Adrenal gland (tissue), 9 donors: ENCODE measurements at regions not wholly inside any gene's neighbourhood (a gene's known extent, or its start where the extent isn't known, plus 50 kb on each side); places are given as distances from the start of the nearest gene placed in this dataset.

Experiments used
- DNase-seq, 7 donors: peaks; one replicate each; pipeline ENCODE4 v3.0.0-alpha.2; 2019 to 2020
- H3K27ac ChIP-seq, 5 donors: fragments of 200-600 bp; sonication (generic) in 4 of 5; 1 replicate in 3 of 5; 2 replicates in 2 of 5; pipeline versions ENCODE4 v1.5.1 to v1.8.0; 2016 to 2020; ENCODE audit warnings: mild to moderate bottlenecking in 1 of 5
- H3K27me3 ChIP-seq: fragments of 200-600 bp; 2 replicates; pipeline ENCODE4 v1.8.0; 2021
- H3K36me3 ChIP-seq, 2 donors: fragments of 200-600 bp; replicated peaks in 1 of 2; 1 replicate in 1 of 2; 2 replicates in 1 of 2; pipeline versions ENCODE4 v1.5.1 to v1.8.0; 2018 to 2022
- H3K4me1 ChIP-seq, 2 donors: fragments of 200-600 bp; replicated peaks in 1 of 2; 1 replicate in 1 of 2; 2 replicates in 1 of 2; pipeline versions ENCODE4 v1.5.1 to v1.8.0; 2018 to 2021
- H3K4me3 ChIP-seq, 4 donors: fragments of 200-600 bp; sonication (generic) in 3 of 4; one replicate each; pipeline ENCODE4 v1.5.1; 2016 to 2018
- H3K9me3 ChIP-seq, 3 donors: fragments of 200-600 bp; sonication (generic) in 1 of 3; replicated peaks in 1 of 3; 1 replicate in 2 of 3; 2 replicates in 1 of 3; pipeline versions ENCODE4 v1.5.1 to v1.8.0; 2016 to 2021
- CTCF ChIP-seq, 6 experiments: fragments of 450-650 bp in 4 of 6; fragments of 200-600 bp in 2 of 6; sonication (generic) in 1 of 6; IDR thresholded peaks; 1 replicate in 5 of 6; 2 replicates in 1 of 6; pipeline versions ENCODE4 v1.5.1 to v1.8.0; 2016 to 2021; ENCODE audit warnings: antibody characterized with exemption in 6 of 6, mild to moderate bottlenecking in 2 of 6, moderate library complexity in 1 of 6
- POLR2A ChIP-seq, 2 donors: fragments of 450-650 bp; IDR thresholded peaks; one replicate each; pipeline ENCODE4 v1.6.1; 2017; ENCODE audit warnings: antibody characterized with exemption in 2 of 2, mild to moderate bottlenecking in 2 of 2, moderate library complexity in 1 of 2
- WGBS, 4 donors: extraction: QIAGEN DNeasy Blood & Tissue Kit in 2 of 4; methylation state at CpG; one replicate each; pipeline versions ENCODE4 v1.1.5 to v1.1.7; 2013 to 2017; 5-methylcytosine and 5-hydroxymethylcytosine counted together
- intact Hi-C, 2 donors: fragments of 100-400 bp; cut with DNase I; formaldehyde crosslinking; loops; one replicate each; pipeline versions ENCODE4 v1.14.1 to v1.15.0; 2022 to 2023
- donor health status: healthy with polysubstance abuse.
- donor health status: Bipolar disorder and iron deficiency.
- donor health status: DM: yes; HTN: yes; CAD: no.
- donor health status: DM: no; HTN: no; CAD: no.
- donor health status: DM: no; HTN: no; CAD: no.

DNA sequence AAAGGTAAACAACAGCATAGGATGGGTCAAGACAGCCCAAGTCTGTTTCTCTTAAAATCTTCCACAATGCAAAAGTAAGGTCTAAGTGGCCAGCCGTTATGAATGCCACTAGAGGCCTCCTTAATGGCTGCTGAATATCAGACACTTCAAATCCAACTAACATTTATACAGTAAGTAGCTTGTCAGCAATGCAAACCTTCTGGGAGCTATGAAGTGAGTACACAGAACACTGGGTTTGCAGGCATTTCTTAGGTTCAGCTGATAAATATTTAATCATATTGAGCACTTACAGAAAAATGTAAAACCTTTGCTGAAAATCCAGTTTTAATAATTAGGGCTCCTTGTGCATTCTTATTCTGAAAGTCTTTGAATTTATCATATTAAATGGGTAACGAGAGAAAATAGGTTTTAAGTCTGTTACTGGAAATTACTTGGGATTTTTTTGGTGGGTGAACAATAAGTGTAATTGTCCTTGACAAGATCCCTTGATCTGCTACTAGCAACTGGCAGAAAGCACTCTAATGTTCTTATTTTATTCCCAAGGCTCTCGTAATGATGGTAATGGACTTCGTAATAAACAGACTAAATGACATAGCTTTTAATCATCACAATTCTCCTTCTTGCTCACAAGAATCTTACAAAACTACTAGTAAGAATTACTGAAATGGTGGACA lies 141.7 kb upstream of the GPR149 start:
- H3K4me3 ChIP-seq = no peak overlapping the region
- intact Hi-C loops = no loop called here
- no peak overlapping the region for H3K27ac ChIP-seq
- no peaks in the 10 kb centered on the region for H3K27me3 ChIP-seq
- no peaks in the 10 kb centered on the region for H3K4me1 ChIP-seq
- DNase-seq = no peak
- H3K36me3 ChIP-seq = no peaks in the 10 kb centered on the region
- 61 to 65% (median 64%) methylated on average over 4 of the region's 4 CpGs for WGBS, 4 donors
- H3K9me3 ChIP-seq = no peaks in the 10 kb centered on the region
- TF ChIP-seq POLR2A (IDR thresholded peaks at IDR 0.05) (no peak), CTCF (IDR thresholded peaks at IDR 0.05) (no peak)

- DNase-seq = no peak
- no peak overlapping the region for H3K4me3 ChIP-seq
- no peaks in the 10 kb centered on the region for H3K4me1 ChIP-seq
- no peak overlapping the region for H3K27ac ChIP-seq
- TF ChIP-seq CTCF (IDR thresholded peaks at IDR 0.05) (no peak), POLR2A (IDR thresholded peaks at IDR 0.05) (no peak)
- intact Hi-C loops = no loop called here
- no peaks in the 10 kb centered on the region for H3K36me3 ChIP-seq
- WGBS, 4 donors = 68 to 77% (median 71%) methylated on average over 3 of the region's 3 CpGs
- H3K9me3 ChIP-seq = no peaks in the 10 kb centered on the region
- no peaks in the 10 kb centered on the region for H3K27me3 ChIP-seq
Measured at GRCh38 chr3:154568064-154568463, 138.1 kb upstream of the GPR149 start.

GRCh38 chr3:154559623-154560022 lies 129.6 kb upstream of the GPR149 start:
- H3K4me3 ChIP-seq = no peak overlapping the region
- H3K9me3 ChIP-seq = no peaks in the 10 kb centered on the region
- intact Hi-C loops = no loop called here
- 64 to 69% (median 68%) methylated on average over 2 of the region's 2 CpGs for WGBS, 4 donors
- no peaks in the 10 kb centered on the region for H3K36me3 ChIP-seq
- H3K27me3 ChIP-seq = no peaks in the 10 kb centered on the region
- no peak overlapping the region for H3K27ac ChIP-seq
- DNase-seq = no peak
- TF ChIP-seq POLR2A (IDR thresholded peaks at IDR 0.05) = no peak
- TF ChIP-seq CTCF (IDR thresholded peaks at IDR 0.05) = no peak
- no peaks in the 10 kb centered on the region for H3K4me1 ChIP-seq

DNA sequence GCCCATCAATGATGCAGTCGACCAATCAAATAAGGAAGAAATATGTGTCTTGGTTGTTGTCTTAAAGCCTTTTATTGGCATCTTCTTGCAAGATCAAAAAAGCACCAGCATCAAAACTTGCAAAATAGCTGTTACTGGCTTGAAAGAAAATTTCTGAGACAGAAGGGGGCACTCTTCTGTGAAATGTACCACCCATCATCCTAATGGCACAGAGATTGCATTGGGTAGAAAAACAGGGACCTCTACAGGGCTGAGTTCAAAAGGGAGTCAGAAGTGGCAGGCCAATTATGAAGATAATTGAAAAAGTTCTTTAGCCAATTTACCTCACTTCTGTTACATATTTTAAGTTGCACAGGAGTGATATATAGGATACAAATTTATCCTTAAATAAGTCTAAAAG lies 122.3 kb upstream of the GPR149 start:
- no peak for DNase-seq
- no peaks in the 10 kb centered on the region for H3K4me1 ChIP-seq
- H3K27me3 ChIP-seq = no peaks in the 10 kb centered on the region
- H3K27ac ChIP-seq = no peak overlapping the region
- 10 to 35% (median 27%) methylated on average over 1 of the region's 1 CpG for WGBS, 4 donors
- intact Hi-C loops = no loop called here
- no peaks in the 10 kb centered on the region for H3K36me3 ChIP-seq
- H3K4me3 ChIP-seq = no peak overlapping the region
- H3K9me3 ChIP-seq = no peaks in the 10 kb centered on the region
- TF ChIP-seq POLR2A (IDR thresholded peaks at IDR 0.05) = no peak
- no peak for TF ChIP-seq CTCF (IDR thresholded peaks at IDR 0.05)
